ENCODE measurements at regions not wholly inside any gene's neighbourhood (a gene's known extent, or its start where the extent isn't known, plus 50 kb on each side); places are given as distances from the start of the nearest gene placed in this dataset.

- no peak for DNase-seq
- no peaks in the 10 kb centered on the region for H3K27me3 ChIP-seq
- TF ChIP-seq POLR2A (IDR thresholded peaks at IDR 0.05) (no peak), CTCF (IDR thresholded peaks at IDR 0.05) (no peak), POLR2AphosphoS5 (IDR thresholded peaks at IDR 0.05) (no peak), EP300 (IDR thresholded peaks at IDR 0.05) (no peak)
- H3K4me3 ChIP-seq, result no peak overlapping the region
- H3K27ac ChIP-seq, result no peak overlapping the region
- 94 to 98% methylated on average over 2 of the region's 2 CpGs for WGBS, 2 donors
- no peaks in the 10 kb centered on the region for H3K36me3 ChIP-seq
- intact Hi-C loops (cut with DNase I), result no loop called here
- H3K4me1 ChIP-seq, result no peaks in the 10 kb centered on the region
- no peaks in the 10 kb centered on the region for H3K9me3 ChIP-seq
Measured at GRCh38 chr5:126107381-126107780, 315.8 kb upstream of the GRAMD2B start.

GRCh38 chr5:126108470-126108869 lies 314.7 kb upstream of the GRAMD2B start:
- intact Hi-C loops (cut with DNase I), result no loop called here
- Histone ChIP-seq H3K4me3 (no peak overlapping the region), H3K9me3 (no peaks in the 10 kb centered on the region), H3K4me1 (no peaks in the 10 kb centered on the region), H3K27me3 (no peaks in the 10 kb centered on the region), H3K36me3 (no peaks in the 10 kb centered on the region), H3K27ac (no peak overlapping the region)
- DNase-seq, result no peak
- 79 to 84% methylated on average over 5 of the region's 5 CpGs for WGBS, 2 donors
- no peak for TF ChIP-seq CTCF (IDR thresholded peaks at IDR 0.05)
- no peak for TF ChIP-seq EP300 (IDR thresholded peaks at IDR 0.05)
- TF ChIP-seq POLR2AphosphoS5 (IDR thresholded peaks at IDR 0.05), result no peak
- TF ChIP-seq POLR2A (IDR thresholded peaks at IDR 0.05), result no peak

- intact Hi-C loops (cut with DNase I), result no loop called here
- H3K27ac ChIP-seq, result no peak overlapping the region
- 80 to 85% methylated on average over 2 of the region's 2 CpGs for WGBS, 2 donors
- no peak for TF ChIP-seq CTCF (IDR thresholded peaks at IDR 0.05)
- no peak for TF ChIP-seq POLR2AphosphoS5 (IDR thresholded peaks at IDR 0.05)
- TF ChIP-seq POLR2A (IDR thresholded peaks at IDR 0.05), result no peak
- TF ChIP-seq EP300 (IDR thresholded peaks at IDR 0.05), result no peak
- no peak overlapping the region for H3K4me3 ChIP-seq
- no peak for DNase-seq
- no peaks in the 10 kb centered on the region for H3K27me3 ChIP-seq
- no peaks in the 10 kb centered on the region for H3K4me1 ChIP-seq
- no peaks in the 10 kb centered on the region for H3K36me3 ChIP-seq
- H3K9me3 ChIP-seq, result peaks cover 0 to 4% (median 0%) of the 10 kb centered on the region in 4 donors
Measured at GRCh38 chr5:126115059-126115629, 308.1 kb upstream of the GRAMD2B start.

GRCh38 chr5:126117044-126117443 lies 306.2 kb upstream of the GRAMD2B start:
- 13 to 43% methylated on average over 1 of the region's 1 CpG for WGBS, 2 donors
- DNase-seq, result no peak
- Histone ChIP-seq H3K4me3 (no peak overlapping the region), H3K9me3 (peaks cover 0 to 4% (median 0%) of the 10 kb centered on the region in 4 donors), H3K4me1 (no peaks in the 10 kb centered on the region), H3K27ac (no peak overlapping the region), H3K36me3 (no peaks in the 10 kb centered on the region), H3K27me3 (no peaks in the 10 kb centered on the region)
- TF ChIP-seq CTCF (IDR thresholded peaks at IDR 0.05) (no peak), EP300 (IDR thresholded peaks at IDR 0.05) (no peak)
- intact Hi-C loops (cut with DNase I), result no loop called here

GRCh38 chr5:126119887-126120442 lies 303.2 kb upstream of the GRAMD2B start:
- H3K4me3 ChIP-seq, result no peak overlapping the region
- no peak for DNase-seq
- intact Hi-C loops (cut with DNase I), result no loop called here
- H3K27me3 ChIP-seq, result no peaks in the 10 kb centered on the region
- WGBS, 2 donors, result 84 to 87% methylated on average over 4 of the region's 4 CpGs
- TF ChIP-seq POLR2A (IDR thresholded peaks at IDR 0.05) (no peak), EP300 (IDR thresholded peaks at IDR 0.05) (no peak), POLR2AphosphoS5 (IDR thresholded peaks at IDR 0.05) (no peak), CTCF (IDR thresholded peaks at IDR 0.05) (no peak)
- H3K4me1 ChIP-seq, result no peaks in the 10 kb centered on the region
- no peaks in the 10 kb centered on the region for H3K36me3 ChIP-seq
- no peak overlapping the region for H3K27ac ChIP-seq
- peaks cover 0 to 4% (median 0%) of the 10 kb centered on the region in 4 donors for H3K9me3 ChIP-seq

All from sigmoid colon (tissue), 6 donors.